Immature natural killer cell (primary cell): ENCODE measurements at regions not wholly inside any gene's neighbourhood (a gene's known extent, or its start where the extent isn't known, plus 50 kb on each side); places are given as distances from the start of the nearest gene placed in this dataset.

Experiments used
- DNase-seq, 3 donors: peaks; one replicate each; pipeline ENCODE4 v3.0.0; 2022; ENCODE audit warnings: mixed read lengths in 1 of 3
- H3K27ac Mint-ChIP-seq, 6 donors: one replicate each; pipeline ENCODE4 v1.8.0; 2020; ENCODE audit warnings: mixed read lengths in 6 of 6, mild to moderate bottlenecking in 5 of 6, inconsistent platforms in 4 of 6, moderate library complexity in 3 of 6
- H3K27me3 Mint-ChIP-seq, 3 donors: one replicate each; pipeline ENCODE4 v1.8.0; 2020 to 2021; ENCODE audit warnings: low read depth in 3 of 3, mild to moderate bottlenecking in 3 of 3, mixed read lengths in 3 of 3, moderate library complexity in 3 of 3, inconsistent platforms in 1 of 3
- H3K36me3 Mint-ChIP-seq, 3 donors: one replicate each; pipeline ENCODE4 v1.8.0; 2020; ENCODE audit warnings: mixed read lengths in 3 of 3, inconsistent platforms in 2 of 3, mild to moderate bottlenecking in 2 of 3
- H3K4me1 Mint-ChIP-seq, 2 donors: one replicate each; pipeline ENCODE4 v1.8.0; 2020; ENCODE audit warnings: inconsistent platforms in 2 of 2, mild to moderate bottlenecking in 2 of 2, mixed read lengths in 2 of 2, moderate library complexity in 1 of 2
- H3K4me3 Mint-ChIP-seq, 5 donors: one replicate each; pipeline ENCODE4 v1.8.0; 2020; ENCODE audit warnings: mild to moderate bottlenecking in 5 of 5, mixed read lengths in 5 of 5, inconsistent platforms in 3 of 5, moderate library complexity in 3 of 5
- H3K9me3 Mint-ChIP-seq, 6 donors: one replicate each; pipeline ENCODE4 v1.8.0; 2020; ENCODE audit warnings: mild to moderate bottlenecking in 6 of 6, mixed read lengths in 6 of 6, inconsistent platforms in 4 of 6, moderate library complexity in 3 of 6

DNA sequence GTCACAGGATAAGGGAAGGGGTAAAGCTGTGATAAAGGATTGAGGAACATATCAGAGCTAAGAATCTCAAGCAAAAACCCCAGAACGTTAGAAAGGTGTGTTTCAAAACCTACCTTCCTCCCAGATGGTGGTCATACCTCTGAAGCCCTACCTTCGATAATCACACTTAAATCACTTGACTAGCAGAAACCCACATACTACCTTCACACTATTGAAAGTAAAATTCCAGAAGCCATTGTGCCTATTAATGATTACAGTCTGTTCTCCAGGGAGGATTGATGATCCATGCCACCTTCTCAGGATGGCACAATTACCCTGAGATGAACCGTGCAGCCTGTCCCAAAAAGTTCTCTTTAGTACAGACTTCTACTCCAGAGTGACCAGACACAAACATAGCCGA, 72.3 kb upstream of the SOX4 start:
- peaks cover 0 to 10% (median 0%) of the 10 kb centered on the region in 3 donors for H3K27me3 Mint-ChIP-seq
- no peak overlapping the region for H3K27ac Mint-ChIP-seq
- H3K9me3 Mint-ChIP-seq: no peaks in the 10 kb centered on the region
- no peak for DNase-seq
- H3K4me3 Mint-ChIP-seq: no peak overlapping the region
- no peaks in the 10 kb centered on the region for H3K4me1 Mint-ChIP-seq
- H3K36me3 Mint-ChIP-seq: no peaks in the 10 kb centered on the region

GRCh38 chr6:21522143-21522747, 71.3 kb upstream of the SOX4 start:
- no peaks in the 10 kb centered on the region for H3K9me3 Mint-ChIP-seq
- H3K27ac Mint-ChIP-seq: no peak overlapping the region
- no peak for DNase-seq
- no peaks in the 10 kb centered on the region for H3K4me1 Mint-ChIP-seq
- no peaks in the 10 kb centered on the region for H3K36me3 Mint-ChIP-seq
- H3K27me3 Mint-ChIP-seq: peaks cover 0 to 9% (median 0%) of the 10 kb centered on the region in 3 donors
- H3K4me3 Mint-ChIP-seq: no peak overlapping the region

DNA sequence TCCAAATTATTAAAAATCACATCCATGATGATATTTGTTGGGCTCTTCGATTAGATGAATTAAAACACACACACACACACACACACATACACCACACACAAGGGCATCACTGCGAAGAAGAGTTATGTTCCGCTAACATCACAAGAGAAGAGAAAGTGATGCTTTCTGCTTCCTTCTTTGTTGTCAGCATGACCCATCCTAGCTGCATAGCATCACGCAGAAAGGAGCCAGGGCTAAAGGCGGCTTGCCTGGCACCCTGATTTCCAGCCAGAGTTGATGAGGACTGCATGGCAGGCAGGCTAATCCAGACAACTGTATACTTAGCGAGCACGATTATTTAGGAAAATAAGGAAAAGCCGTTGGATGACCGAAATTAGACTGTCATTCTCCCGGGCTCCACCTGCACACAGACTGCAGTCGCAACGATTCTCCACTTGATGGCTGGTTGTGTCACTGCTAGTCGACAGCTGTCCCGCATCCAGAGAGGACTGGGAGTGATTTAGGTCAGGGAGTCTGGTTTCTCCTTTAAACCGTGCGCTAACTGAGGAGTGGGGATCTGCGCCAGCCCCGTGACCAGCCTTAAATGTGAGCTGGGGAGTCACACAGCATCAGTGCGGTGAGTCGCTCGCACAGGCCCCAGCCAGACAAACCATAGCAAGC, 70.6 kb upstream of the SOX4 start:
- Mint-ChIP-seq H3K4me1 (no peaks in the 10 kb centered on the region), H3K4me3 (no peak overlapping the region), H3K27ac (no peak overlapping the region), H3K36me3 (no peaks in the 10 kb centered on the region), H3K27me3 (peaks cover 0 to 6% (median 0%) of the 10 kb centered on the region in 3 donors), H3K9me3 (no peaks in the 10 kb centered on the region)
- DNase-seq: no peak

DNA sequence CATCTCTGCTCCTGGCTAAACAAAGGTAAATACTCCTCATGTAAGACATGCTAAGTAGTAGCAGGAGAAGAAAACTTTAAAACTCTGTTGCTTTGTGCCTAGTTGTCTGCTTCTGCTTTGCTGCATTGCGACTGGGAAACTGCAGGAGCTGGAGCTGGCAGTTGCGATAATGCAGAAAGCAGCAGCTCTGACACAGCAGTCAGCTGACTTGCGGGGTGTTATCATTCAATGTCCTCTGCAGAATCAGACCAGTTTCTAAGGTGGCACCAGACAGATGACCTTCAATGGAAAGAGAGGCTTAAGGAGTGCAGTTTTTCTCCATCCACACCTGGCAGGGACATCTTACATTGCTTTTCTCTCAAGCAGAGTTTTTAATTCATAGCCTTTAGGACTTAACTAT, 69.9 kb upstream of the SOX4 start:
- DNase-seq: no peak
- Mint-ChIP-seq H3K4me3 (no peak overlapping the region), H3K36me3 (no peaks in the 10 kb centered on the region), H3K27me3 (peaks cover 0 to 3% (median 0%) of the 10 kb centered on the region in 3 donors), H3K9me3 (no peaks in the 10 kb centered on the region), H3K27ac (no peak overlapping the region), H3K4me1 (no peaks in the 10 kb centered on the region)

GRCh38 chr6:21524201-21524600, 69.3 kb upstream of the SOX4 start:
- Mint-ChIP-seq H3K9me3 (no peaks in the 10 kb centered on the region), H3K4me1 (no peaks in the 10 kb centered on the region), H3K27ac (no peak overlapping the region), H3K4me3 (no peak overlapping the region), H3K36me3 (no peaks in the 10 kb centered on the region), H3K27me3 (no peaks in the 10 kb centered on the region)
- DNase-seq: no peak

- Mint-ChIP-seq H3K36me3 (no peaks in the 10 kb centered on the region), H3K4me1 (no peaks in the 10 kb centered on the region), H3K9me3 (no peaks in the 10 kb centered on the region), H3K4me3 (no peak overlapping the region), H3K27ac (no peak overlapping the region), H3K27me3 (peaks cover 0 to 2% (median 0%) of the 10 kb centered on the region in 3 donors)
- DNase-seq: no peak
Observed at GRCh38 chr6:21526974-21527373, 66.6 kb upstream of the SOX4 start.

DNA sequence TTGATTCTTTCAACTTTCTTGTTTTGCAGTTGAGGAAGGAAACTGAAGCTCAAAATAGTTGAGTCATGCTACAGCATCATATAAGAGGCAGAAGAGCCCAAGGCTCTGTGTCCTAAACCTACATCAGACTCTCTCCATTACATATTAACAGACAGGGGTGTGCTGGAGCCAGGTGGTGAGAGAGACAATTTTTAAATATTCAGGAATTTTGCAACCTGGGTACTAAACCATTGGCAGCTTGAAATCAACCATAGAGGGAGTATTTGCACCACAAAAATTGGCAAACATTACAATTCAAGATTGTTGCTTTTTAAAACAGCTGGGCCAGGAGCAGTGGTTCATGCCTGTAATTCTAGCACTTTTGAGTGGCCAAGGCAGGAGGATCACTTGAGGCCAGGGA, 65.8 kb upstream of the SOX4 start:
- Mint-ChIP-seq H3K27ac (no peak overlapping the region), H3K4me1 (no peaks in the 10 kb centered on the region), H3K27me3 (peaks cover 0 to 2% (median 0%) of the 10 kb centered on the region in 3 donors), H3K36me3 (no peaks in the 10 kb centered on the region), H3K4me3 (no peak overlapping the region), H3K9me3 (no peaks in the 10 kb centered on the region)
- DNase-seq: no peak

GRCh38 chr6:21529431-21529830, 64.1 kb upstream of the SOX4 start:
- Mint-ChIP-seq H3K27ac (no peak overlapping the region), H3K9me3 (no peaks in the 10 kb centered on the region), H3K36me3 (no peaks in the 10 kb centered on the region), H3K4me1 (no peaks in the 10 kb centered on the region), H3K4me3 (no peak overlapping the region), H3K27me3 (peaks cover 0 to 2% (median 0%) of the 10 kb centered on the region in 3 donors)
- DNase-seq: no peak

- Mint-ChIP-seq H3K27ac (no peak overlapping the region), H3K4me3 (no peak overlapping the region), H3K27me3 (peaks cover 0 to 2% (median 0%) of the 10 kb centered on the region in 3 donors), H3K4me1 (no peaks in the 10 kb centered on the region), H3K9me3 (no peaks in the 10 kb centered on the region), H3K36me3 (no peaks in the 10 kb centered on the region)
- no peak for DNase-seq
Observed at GRCh38 chr6:21531393-21531792, 62.2 kb upstream of the SOX4 start.

DNA sequence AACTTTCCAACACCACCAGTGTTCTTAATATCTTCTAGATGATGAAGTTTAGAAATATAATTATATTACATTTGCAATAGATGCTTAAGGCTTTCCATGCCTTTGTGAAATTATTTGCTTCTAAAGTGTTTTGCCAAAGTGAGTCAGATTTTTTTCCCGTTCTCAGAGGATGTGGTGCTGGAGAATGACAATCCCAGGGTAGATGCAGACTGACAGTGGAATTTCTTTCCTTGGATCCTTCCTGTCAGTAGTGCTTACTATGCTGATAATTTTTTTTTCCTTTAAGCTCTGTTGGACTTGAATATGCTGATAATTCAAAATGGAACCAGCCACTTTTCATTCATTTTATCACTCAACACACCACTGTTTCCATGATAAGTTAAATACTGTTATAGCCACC, 59.9 kb upstream of the SOX4 start:
- Mint-ChIP-seq H3K4me3 (no peak overlapping the region), H3K4me1 (no peaks in the 10 kb centered on the region), H3K9me3 (no peaks in the 10 kb centered on the region), H3K27me3 (peaks cover 2 to 4% (median 3%) of the 10 kb centered on the region in 3 donors), H3K36me3 (no peaks in the 10 kb centered on the region), H3K27ac (no peak overlapping the region)
- no peak for DNase-seq

GRCh38 chr6:21536280-21536766, 57.2 kb upstream of the SOX4 start:
- no peak for DNase-seq
- Mint-ChIP-seq H3K9me3 (no peaks in the 10 kb centered on the region), H3K27me3 (peaks cover 2 to 3% (median 2%) of the 10 kb centered on the region in 3 donors), H3K27ac (no peak overlapping the region), H3K36me3 (no peaks in the 10 kb centered on the region), H3K4me1 (no peaks in the 10 kb centered on the region), H3K4me3 (no peak overlapping the region)

DNA sequence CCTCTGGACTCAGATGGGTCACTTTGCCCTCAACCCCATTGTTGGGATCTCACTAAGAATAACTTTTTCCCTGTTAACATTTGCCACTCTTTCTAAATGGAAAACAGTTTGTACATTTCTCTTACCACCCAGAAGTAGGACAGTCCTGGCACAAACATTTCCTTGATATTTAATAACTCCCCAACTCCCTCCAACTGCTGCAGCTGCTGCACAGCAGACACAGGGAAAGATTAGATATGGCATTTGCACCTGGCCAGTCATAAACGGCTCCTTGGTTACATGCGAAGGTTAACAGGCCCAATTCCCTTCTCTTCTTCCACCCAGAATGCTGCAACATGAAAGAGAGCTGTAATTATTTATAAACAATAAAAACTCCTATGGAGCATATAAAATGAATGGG, 55.9 kb upstream of the SOX4 start:
- Mint-ChIP-seq H3K36me3 (no peaks in the 10 kb centered on the region), H3K4me3 (no peak overlapping the region), H3K27me3 (peaks cover 2 to 3% (median 3%) of the 10 kb centered on the region in 3 donors), H3K9me3 (no peaks in the 10 kb centered on the region), H3K4me1 (no peaks in the 10 kb centered on the region), H3K27ac (no peak overlapping the region)
- no peak for DNase-seq

GRCh38 chr6:21538186-21538798, 55.3 kb upstream of the SOX4 start:
- H3K9me3 Mint-ChIP-seq: no peaks in the 10 kb centered on the region
- H3K36me3 Mint-ChIP-seq: no peaks in the 10 kb centered on the region
- H3K27me3 Mint-ChIP-seq: peaks cover 2 to 3% (median 3%) of the 10 kb centered on the region in 3 donors
- H3K4me1 Mint-ChIP-seq: no peaks in the 10 kb centered on the region
- H3K27ac Mint-ChIP-seq: no peak overlapping the region
- no peak overlapping the region for H3K4me3 Mint-ChIP-seq
- DNase-seq: no peak

- Mint-ChIP-seq H3K36me3 (no peaks in the 10 kb centered on the region), H3K9me3 (peaks cover 0 to 4% (median 0%) of the 10 kb centered on the region in 6 donors), H3K4me1 (no peaks in the 10 kb centered on the region), H3K27ac (no peak overlapping the region), H3K27me3 (peaks cover 2 to 5% (median 3%) of the 10 kb centered on the region in 3 donors), H3K4me3 (no peak overlapping the region)
- no peak for DNase-seq
Observed at GRCh38 chr6:21539621-21540100, 53.9 kb upstream of the SOX4 start.
